ENCODE measurements at regions not wholly inside any gene's neighbourhood (a gene's known extent, or its start where the extent isn't known, plus 50 kb on each side); places are given as distances from the start of the nearest gene placed in this dataset.

- ATAC-seq (no peak), FAIRE-seq (no peak), DNase-seq (ENCODE audit: low read depth, low spot score) (no peak)
- RAD21 ChIA-PET (ENCODE audit: unreplicated experiment), result no interaction called here
- Histone ChIP-seq H3K79me2 (ENCODE audit: control insufficient read depth, insufficient read depth, low read length) (no peaks in the 10 kb centered on the region), H3K9me3 (replicated peaks; ENCODE audit: control insufficient read depth, insufficient read depth, low read length) (no peaks in the 10 kb centered on the region), H3K27me3 (replicated peaks in 1 of 2; ENCODE audit: control insufficient read depth in 2 of 2, insufficient read depth in 2 of 2, low read length in 1 of 2) (no peaks in the 10 kb centered on the region), H4K20me1 (ENCODE audit: control insufficient read depth, insufficient read depth) (no peaks in the 10 kb centered on the region), H3K9ac (ENCODE audit: control insufficient read depth, insufficient read depth, low read length) (no peak overlapping the region), H3K4me2 (ENCODE audit: control insufficient read depth, insufficient read depth) (no peak overlapping the region), H3K4me3 (no peak overlapping the region), H3K36me3 (ENCODE audit: control insufficient read depth in 2 of 2, insufficient read depth in 2 of 2, low read length in 1 of 2) (no peaks in the 10 kb centered on the region), H3K27ac (ENCODE audit: control insufficient read depth, insufficient read depth) (no peak overlapping the region), H2AFZ (ENCODE audit: control insufficient read depth, low read depth, low read length) (no peak overlapping the region), H3K4me1 (ENCODE audit: control insufficient read depth, insufficient read depth, low read length) (no peaks in the 10 kb centered on the region)
- in situ Hi-C loops (cut with MboI) (no loop called here), intact Hi-C loops (cut with micrococcal nuclease; ENCODE audit: unreplicated experiment) (no loop called here)
- CTCF ChIA-PET, result no interaction called here
- SMC1A ChIA-PET (ENCODE audit: uncharacterized antibody, unreplicated experiment), result no interaction called here
- BruUV-seq (replicated peaks), result no TSS peak
- TF ChIP-seq SUZ12 (IDR thresholded peaks at IDR 0.05; ENCODE audit: unreplicated experiment) (no peak), NFYB (IDR thresholded peaks at IDR 0.05; ENCODE audit: insufficient read depth, low read depth, low read length) (no peak), CREM (IDR thresholded peaks at IDR 0.05; ENCODE audit: low read depth) (no peak), BCL3 (IDR thresholded peaks at IDR 0.05; ENCODE audit: borderline replicate concordance, insufficient read depth, low read depth, low read length, poor library complexity, severe bottlenecking) (no peak), LARP7 (IDR thresholded peaks at IDR 0.05) (no peak), IKZF1 (conservative IDR thresholded peaks at IDR 0.05) (no peak), STAT3 (IDR thresholded peaks at IDR 0.05; ENCODE audit: low read depth, low read length) (no peak), NRF1 (conservative IDR thresholded peaks at IDR 0.05; ENCODE audit: low read depth, low read length) (no peak), ESRRA (IDR thresholded peaks at IDR 0.05; ENCODE audit: low read length) (no peak), EZH2 (IDR thresholded peaks at IDR 0.05; ENCODE audit: borderline replicate concordance, control insufficient read depth, low read depth, low read length) (no peak), NR2C1 (IDR thresholded peaks at IDR 0.05) (no peak)
- TF ChIP-seq, protein P1, sequence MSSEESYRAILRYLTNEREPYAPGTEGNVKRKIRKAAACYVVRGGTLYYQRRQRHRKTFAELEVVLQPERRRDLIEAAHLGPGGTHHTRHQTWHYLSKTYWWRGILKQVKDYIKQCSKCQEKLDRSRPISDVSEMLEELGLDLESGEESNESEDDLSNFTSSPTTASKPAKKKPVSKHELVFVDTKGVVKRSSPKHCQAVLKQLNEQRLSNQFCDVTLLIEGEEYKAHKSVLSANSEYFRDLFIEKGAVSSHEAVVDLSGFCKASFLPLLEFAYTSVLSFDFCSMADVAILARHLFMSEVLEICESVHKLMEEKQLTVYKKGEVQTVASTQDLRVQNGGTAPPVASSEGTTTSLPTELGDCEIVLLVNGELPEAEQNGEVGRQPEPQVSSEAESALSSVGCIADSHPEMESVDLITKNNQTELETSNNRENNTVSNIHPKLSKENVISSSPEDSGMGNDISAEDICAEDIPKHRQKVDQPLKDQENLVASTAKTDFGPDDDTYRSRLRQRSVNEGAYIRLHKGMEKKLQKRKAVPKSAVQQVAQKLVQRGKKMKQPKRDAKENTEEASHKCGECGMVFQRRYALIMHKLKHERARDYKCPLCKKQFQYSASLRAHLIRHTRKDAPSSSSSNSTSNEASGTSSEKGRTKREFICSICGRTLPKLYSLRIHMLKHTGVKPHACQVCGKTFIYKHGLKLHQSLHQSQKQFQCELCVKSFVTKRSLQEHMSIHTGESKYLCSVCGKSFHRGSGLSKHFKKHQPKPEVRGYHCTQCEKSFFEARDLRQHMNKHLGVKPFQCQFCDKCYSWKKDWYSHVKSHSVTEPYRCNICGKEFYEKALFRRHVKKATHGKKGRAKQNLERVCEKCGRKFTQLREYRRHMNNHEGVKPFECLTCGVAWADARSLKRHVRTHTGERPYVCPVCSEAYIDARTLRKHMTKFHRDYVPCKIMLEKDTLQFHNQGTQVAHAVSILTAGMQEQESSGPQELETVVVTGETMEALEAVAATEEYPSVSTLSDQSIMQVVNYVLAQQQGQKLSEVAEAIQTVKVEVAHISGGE (CRISPR knock-in tag; IDR thresholded peaks at IDR 0.05), result no peak
- TF ChIP-seq, protein P2, sequence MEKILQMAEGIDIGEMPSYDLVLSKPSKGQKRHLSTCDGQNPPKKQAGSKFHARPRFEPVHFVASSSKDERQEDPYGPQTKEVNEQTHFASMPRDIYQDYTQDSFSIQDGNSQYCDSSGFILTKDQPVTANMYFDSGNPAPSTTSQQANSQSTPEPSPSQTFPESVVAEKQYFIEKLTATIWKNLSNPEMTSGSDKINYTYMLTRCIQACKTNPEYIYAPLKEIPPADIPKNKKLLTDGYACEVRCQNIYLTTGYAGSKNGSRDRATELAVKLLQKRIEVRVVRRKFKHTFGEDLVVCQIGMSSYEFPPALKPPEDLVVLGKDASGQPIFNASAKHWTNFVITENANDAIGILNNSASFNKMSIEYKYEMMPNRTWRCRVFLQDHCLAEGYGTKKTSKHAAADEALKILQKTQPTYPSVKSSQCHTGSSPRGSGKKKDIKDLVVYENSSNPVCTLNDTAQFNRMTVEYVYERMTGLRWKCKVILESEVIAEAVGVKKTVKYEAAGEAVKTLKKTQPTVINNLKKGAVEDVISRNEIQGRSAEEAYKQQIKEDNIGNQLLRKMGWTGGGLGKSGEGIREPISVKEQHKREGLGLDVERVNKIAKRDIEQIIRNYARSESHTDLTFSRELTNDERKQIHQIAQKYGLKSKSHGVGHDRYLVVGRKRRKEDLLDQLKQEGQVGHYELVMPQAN (conservative IDR thresholded peaks at IDR 0.05), result no peak
- WGBS (ENCODE audit: insufficient coverage, insufficient replicate concordance, low lambda C conversion rate, missing lambda C conversion rate), result 44% methylated on average over 3 of the region's 3 CpGs
- POLR2A ChIA-PET, result no interaction called here
Observed at GRCh38 chr1:218836264-218836663, 337.4 kb upstream of the LYPLAL1 start.

All from GM12878 (cell line).